ENCODE measurements at regions not wholly inside any gene's neighbourhood (a gene's known extent, or its start where the extent isn't known, plus 50 kb on each side); places are given as distances from the start of the nearest gene placed in this dataset.
"Not testable (repeated sequence)": the region's sequence is repeated elsewhere in the genome, so short reads cannot be mapped to it uniquely, and the experiment has no call there.

DNA sequence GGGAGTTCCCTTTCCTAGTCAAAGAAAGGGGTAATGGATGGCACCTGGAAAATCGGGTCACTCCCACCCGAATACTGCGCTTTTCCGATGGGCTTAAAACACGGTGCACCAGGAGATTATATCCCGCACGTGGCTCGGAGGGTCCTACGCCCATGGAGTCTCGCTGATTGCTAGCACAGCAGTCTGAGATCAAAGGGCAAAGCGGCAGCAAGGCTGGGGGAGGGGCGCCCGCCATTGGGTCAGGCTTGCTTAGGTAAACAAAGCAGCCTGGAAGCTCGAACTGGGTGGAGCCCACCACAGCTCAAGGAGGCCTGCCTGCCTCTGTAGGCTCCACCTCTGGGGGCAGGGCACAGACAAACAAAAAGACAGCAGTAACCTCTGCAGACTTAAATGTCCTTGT lies 683.3 kb upstream of the MIR17HG start:
- TF ChIP-seq, protein P1, sequence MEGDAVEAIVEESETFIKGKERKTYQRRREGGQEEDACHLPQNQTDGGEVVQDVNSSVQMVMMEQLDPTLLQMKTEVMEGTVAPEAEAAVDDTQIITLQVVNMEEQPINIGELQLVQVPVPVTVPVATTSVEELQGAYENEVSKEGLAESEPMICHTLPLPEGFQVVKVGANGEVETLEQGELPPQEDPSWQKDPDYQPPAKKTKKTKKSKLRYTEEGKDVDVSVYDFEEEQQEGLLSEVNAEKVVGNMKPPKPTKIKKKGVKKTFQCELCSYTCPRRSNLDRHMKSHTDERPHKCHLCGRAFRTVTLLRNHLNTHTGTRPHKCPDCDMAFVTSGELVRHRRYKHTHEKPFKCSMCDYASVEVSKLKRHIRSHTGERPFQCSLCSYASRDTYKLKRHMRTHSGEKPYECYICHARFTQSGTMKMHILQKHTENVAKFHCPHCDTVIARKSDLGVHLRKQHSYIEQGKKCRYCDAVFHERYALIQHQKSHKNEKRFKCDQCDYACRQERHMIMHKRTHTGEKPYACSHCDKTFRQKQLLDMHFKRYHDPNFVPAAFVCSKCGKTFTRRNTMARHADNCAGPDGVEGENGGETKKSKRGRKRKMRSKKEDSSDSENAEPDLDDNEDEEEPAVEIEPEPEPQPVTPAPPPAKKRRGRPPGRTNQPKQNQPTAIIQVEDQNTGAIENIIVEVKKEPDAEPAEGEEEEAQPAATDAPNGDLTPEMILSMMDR (IDR thresholded peaks at IDR 0.05), result not testable (repeated sequence)
- TF ChIP-seq POLR2A, EP300 (IDR thresholded peaks at IDR 0.05): not testable (repeated sequence)

Measured in sigmoid colon (tissue), 4 donors.